NCI-H2081 treated with DMSO at 0.1 percent for 48 hours (cell line): ENCODE measurements at regions not wholly inside any gene's neighbourhood (a gene's known extent, or its start where the extent isn't known, plus 50 kb on each side); places are given as distances from the start of the nearest gene placed in this dataset.
"Not testable (repeated sequence)": the region's sequence is repeated elsewhere in the genome, so short reads cannot be mapped to it uniquely, and the experiment has no call there.

Source experiments
- DNase-seq: peaks from one replicate; lab custom pipeline; 2025; lab: John Stamatoyannopoulos, UW

DNA sequence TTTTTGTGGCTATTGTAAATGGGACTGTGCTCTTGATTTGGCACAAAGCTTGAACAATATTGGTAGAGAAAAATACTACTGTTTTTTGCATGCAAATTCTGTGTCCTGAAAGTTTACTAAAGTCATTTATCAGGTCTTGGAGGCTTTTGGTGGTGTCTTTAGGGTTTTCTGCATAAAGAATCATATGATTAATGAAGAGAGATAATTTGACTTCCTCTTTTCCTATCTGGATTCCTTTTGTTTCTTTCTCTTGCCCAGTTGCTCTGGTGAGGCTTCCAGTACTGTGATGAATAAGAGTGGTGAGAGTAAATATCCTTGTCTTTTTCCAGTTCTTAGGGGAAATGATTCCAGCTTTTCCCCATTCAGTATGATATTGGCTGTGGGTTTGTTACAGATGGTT lies 1166.7 kb downstream of the NCAM2 start:
- DNase-seq, result no peak

DNA sequence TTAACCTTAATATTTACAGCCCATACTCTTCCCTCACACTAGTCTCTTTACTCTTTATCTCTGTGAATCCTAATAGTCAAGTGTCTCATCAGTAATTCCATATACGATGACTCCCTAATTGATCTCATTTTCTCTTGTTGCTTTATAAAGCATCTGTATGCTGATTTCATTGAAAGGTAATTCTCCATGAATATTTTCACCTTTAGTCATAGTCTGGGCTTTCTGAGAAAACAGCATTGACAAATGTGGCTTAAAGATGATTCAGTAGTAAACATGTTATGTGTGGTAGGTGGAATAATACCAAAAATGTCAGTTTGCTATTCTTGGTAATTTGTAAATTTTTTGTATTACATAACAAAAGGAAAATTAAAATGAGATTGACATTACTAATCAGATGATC lies 1176.5 kb downstream of the NCAM2 start:
- no peak for DNase-seq

DNA sequence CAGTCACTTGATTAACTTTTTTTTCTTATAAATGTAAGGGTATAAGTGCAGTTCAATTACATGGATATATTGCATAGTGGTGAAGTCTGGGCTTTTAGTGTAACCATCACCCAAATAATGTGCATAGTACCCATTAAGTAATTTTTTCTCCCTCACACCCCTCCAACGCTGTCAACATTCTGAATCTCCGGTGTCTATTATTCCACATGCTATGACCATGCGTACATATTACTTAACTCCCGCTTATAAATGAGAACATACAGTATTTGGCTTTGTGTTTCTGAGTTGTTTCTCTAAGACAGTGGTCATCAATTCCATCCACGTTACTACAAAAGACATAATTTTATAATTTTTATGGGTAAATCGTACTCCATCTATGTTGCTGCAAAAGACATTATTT lies 1191.1 kb downstream of the NCAM2 start:
- DNase-seq, result no peak

DNA sequence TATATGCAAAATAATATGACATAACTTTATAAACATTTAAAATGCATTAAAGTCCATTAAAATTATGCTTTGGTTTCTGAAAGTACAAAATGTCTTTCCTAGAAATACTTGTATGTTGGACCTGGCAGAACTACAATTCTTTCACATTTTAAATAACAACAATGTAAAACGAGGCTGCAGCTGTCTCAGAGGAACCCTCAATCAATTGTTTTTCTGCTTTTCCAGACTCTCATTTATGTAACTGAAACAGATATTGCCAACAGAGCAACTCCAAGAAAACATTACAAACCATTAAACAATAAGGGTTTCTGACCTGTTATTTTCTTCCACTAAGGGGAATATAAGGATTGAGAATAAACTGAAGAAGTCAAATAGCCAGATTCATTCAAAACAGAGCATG lies 1193.4 kb downstream of the NCAM2 start:
- no peak for DNase-seq

DNA sequence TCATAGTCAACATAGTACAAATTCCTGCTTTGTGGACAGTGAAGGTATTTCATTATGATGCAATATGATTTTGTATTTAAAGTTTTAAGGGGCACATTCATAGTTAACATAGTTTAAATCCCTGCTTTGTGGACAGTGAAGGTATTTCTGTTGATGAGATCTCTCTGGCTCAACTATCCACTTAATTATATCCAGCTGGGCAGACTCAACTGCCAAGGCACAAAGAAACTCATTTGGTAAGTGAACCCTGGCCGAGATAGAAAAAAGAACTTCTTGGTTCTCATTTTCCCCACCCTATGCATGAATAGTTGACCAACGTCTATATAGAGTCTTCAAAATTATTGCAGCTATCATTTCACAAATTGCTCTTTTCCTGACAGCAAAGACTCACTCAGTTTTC lies 1194.6 kb downstream of the NCAM2 start:
- no peak for DNase-seq

DNA sequence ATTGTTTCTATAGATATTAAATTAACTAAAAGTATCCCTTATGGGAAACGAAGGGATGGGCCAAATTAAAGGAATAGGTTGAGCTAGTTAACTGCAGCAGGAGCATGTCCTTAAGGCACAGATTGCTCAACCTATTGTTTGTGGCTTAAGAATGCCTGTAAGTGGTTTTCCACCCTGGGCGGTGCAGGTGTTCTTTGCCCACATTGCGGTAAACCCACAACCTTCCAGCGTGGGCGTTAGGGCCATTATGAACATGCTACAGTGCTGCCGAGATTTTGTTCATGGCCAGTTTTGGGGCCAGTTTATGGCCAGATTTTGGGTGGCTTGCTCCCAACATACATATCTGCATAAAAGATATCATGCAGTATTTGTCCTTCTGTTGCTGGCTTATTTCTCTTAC lies 1196.8 kb downstream of the NCAM2 start:
- DNase-seq, result not testable (repeated sequence)

DNA sequence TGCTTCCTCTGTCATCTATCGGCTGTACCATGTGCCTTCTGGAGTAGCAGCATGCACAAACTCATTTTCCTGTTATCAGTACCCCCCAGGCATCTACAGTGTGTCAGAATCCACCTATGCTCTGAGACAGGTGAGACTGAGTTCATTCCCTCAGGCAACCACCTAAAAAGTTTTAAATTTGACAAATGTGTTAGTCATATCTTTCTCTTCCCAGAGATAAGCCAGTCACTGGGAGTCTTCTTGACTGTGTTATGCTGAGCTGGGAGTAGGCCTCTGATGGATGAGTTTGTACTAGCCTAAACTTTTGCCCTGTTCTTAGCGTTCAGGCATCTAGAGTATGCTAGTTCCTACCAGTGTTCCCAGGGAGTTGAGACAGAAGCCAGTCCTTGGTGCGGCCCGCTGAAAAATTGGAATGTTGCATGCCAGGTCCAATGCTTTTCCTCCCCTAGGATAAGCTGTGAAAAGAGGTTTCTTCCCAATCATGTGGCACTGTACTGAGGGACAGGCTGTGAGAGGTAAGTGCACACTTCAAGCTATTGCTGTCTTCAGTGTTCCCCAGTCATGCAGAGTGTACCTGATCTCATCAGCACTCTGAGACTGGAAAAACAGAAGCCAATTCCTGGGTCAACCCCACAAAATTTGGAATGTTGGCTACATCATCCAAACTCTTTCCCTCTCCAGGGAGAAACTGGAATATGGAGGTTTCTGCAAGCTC lies 1202.3 kb downstream of the NCAM2 start:
- DNase-seq, result no peak

DNA sequence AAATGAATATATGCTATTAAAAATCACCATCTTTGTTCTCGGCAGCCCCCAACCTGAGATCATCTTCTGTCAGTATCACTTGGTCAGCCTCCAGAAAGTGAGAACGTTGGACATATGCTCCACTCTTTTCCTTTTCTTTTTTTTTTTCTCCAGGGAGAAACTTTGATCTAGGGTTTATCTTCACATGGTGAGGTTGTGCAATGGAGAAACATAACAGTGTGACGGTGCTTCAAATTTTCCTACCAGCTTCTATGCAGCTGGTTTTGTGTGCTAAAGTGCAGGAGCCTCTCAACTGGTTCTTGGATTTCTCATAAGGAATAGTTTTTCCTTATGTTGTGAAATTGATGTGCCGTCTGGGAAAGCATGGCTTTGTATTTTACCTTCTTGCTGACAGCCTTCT lies 1202.9 kb downstream of the NCAM2 start:
- DNase-seq, result no peak

DNA sequence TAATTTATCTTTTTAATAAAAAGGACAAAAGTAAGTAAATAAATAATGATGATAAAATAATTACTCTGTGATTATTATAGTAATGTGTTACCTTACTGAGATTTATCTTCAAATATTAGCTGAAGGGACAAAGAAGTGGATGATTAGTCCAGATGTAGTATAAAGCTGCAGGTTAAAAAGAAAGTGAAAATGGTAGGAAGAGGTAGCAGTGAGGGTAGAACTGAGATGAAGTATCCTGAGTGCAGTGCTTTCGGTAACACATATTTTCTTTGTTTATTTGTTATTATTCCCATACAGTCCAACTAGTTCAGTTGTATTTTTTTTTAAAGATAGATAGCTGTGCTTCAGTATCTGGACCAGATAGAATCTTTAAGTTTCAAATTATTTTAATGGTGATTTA lies 1203.5 kb downstream of the NCAM2 start:
- DNase-seq, result no peak

DNA sequence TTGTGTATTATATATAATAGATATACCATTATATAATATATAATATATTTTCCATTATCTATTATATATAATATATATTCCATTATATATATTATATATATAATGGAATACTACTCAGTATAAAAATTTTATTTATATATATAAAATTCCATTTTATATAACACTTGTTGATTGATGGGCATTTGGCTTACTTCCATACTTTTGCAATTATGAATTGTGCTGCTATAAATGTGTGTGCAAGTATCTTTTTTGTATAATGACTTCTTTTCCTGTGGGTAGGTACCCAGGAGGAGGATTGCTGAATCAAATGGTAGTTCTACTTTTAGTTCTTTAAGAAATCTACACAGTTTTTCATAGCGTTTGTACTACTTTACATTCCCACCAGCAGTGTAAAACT lies 1211.1 kb downstream of the NCAM2 start:
- no peak for DNase-seq

DNA sequence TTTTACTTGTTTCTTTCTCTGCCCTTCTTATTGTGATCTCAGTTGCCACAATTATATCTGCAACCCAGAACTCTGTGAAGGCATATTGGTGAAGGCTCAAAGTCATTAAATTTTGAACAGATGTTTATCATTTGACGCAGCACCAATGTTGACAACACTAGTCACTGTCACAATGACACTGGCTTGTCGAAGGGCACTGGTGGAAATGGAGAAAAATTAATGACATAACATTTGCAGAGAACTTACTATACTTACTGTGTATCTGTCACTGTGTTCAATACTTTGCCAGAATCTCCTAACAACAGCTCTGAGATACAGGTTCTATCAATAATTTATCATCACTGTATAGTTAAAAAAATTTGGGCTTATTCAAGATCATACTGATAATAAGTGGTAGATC lies 1213.7 kb downstream of the NCAM2 start:
- DNase-seq, result no peak

DNA sequence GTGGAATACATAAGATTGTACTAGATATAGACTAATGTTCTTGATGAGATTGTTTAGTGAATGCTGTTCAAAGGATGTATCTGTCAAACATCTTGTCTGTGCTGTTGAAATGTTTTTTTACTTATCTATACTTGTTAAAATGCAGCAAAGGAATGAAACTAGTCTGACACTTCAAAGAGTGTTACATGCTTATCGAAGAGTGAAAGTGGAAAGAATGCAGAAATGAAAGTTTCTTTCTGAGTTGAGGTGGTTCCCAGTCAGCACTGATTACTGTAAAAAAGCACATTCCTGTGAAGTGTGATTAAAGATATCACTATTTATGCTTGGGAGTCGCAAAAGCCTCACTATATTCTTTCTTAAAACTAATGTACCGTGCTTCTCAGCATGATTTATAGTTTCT lies 1225.2 kb downstream of the NCAM2 start:
- DNase-seq, result no peak

DNA sequence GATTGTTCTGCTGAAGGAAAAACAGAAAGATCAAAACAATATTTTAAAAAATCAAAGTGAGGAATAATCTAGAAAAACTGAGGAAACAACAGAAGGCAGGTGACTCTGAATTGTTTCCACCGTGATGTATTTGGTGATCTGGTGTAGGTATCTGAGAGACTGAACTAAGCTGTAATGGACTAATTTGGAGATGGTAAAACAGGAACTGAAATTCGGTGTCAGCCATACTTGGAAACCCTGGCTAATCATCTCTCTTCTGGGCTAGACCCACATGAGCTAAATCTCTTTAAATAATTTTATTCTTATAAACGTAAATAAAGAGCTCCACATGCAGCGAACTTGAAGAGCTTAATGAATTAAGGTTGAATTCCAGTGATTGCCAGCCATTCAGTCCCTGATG lies 1226.1 kb downstream of the NCAM2 start:
- DNase-seq, result no peak

DNA sequence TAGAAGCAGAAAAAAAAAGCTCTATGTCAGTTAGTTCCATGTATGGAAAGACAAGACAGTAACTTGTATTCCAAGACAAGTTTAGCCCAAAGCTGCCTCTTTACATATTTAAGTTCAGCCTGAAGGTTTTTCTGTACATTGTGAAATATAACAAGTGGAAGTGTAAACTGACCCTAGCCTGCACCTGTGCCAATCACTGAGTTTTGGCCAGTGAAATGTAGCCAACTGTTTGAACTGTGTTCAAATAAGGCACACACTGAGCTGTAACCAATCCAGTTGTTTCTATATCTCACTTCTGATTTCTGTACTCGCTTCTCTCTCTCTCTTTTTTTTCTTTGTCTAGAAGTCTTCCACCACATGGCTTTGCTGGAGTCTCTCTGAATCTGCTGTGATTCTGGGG lies 1227.1 kb downstream of the NCAM2 start:
- DNase-seq, result no peak

DNA sequence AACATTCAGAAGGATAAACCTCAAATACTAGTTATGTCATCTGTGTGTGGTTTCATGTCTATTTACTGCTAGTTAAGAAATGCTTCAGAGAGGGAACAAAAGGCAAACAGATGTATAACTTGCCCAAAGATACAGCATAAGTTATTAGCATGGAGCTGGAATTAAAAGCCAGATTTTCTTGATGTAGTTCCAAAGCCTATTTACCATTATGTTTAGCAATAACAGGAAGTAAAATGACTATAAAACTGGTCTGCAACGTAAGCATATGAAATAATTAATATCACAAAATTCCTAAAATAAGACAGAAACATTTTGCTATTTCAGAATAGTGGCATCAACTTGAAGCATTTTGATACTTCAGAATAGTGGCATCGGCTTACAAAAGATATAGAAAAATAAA lies 1232.8 kb downstream of the NCAM2 start:
- DNase-seq, result no peak

DNA sequence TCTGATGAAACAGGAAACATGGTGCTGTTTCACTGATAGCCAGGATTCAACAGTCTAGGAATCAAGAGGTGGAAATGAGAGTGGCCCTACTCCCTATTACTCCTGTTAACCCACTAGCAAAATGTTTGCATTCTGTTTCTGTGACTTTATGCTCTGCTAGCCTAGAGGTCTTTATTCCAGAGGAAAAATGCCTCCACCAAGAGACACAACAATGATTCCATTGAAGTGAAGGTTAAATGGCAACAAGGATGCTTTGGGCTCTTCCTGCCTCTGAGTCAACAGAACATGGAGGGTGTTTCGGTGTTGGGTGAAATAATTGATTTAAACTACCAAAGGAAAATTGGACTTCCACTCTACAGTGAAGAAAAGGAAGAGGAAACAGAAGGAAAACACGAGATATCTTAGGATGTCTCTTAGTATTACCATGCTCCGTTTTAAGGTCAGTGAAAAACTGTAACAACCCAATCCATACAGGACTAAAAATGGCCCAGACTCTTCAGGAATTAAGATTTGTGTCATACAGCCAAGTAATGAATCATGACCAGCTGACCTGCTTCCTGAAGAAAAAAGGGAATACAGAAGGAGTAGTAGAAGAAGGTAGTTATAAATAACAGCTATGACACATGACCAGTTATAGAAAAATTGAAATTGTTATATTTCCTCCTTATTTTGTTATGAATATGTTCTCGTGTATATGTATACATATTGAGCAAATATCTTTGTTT lies 1237.8 kb downstream of the NCAM2 start:
- DNase-seq, result no peak

DNA sequence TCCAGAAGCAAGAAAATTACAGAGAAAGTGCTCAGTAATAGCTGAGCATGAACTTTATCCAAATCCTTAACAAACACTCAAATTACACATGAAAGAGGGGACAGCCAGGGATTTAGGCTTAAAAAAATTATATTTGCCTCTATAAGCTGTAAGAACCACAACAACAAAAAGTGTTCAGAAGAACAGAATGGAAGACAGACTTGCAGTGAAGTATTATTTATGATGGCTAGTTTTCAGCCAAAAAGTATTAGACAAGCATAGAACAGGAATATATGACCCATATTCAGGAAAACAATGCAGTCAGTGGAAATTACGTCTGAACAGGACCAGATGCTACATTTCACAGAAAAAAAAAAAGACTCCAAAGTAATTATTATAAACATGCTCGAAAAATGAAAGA lies 1246.3 kb downstream of the NCAM2 start:
- DNase-seq, result no peak

DNA sequence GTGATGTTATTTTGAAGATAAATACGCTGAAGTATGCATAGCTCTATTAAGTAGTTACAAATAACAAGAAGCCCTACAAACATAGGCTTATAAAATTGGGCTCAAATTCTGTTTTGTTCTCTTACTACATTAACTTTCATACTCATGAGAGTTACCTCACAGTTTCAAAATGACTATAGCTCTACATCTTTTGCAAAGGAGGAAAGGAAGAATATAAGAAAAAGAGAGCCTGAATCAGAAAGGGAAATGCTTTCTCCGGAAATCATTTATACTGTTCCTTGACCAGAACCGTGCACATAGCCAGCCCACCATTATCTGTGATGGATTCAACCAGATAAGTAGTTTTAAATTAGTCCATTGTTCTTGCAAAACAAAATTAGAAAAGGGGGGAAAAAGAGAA lies 1252.1 kb downstream of the NCAM2 start:
- DNase-seq, result no peak

DNA sequence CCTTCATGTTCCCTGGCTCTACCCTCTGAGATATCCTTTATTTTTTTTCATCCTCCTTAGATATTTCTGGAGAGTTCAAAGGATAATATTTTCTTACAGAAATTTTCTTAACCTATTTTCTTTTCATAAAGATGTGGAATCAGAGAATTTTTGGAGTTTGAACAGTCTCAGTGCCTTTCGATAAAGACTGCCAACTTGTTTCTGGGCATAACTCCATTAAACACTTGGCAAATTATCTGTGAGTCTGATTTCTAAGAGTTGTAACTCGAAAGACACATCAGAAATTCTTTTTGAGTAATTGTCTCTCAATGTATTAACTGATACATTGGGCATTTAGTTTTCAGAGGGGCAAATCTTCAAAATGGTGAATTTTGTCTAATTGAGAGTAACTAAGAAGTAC lies 1255.6 kb downstream of the NCAM2 start:
- DNase-seq, result no peak

DNA sequence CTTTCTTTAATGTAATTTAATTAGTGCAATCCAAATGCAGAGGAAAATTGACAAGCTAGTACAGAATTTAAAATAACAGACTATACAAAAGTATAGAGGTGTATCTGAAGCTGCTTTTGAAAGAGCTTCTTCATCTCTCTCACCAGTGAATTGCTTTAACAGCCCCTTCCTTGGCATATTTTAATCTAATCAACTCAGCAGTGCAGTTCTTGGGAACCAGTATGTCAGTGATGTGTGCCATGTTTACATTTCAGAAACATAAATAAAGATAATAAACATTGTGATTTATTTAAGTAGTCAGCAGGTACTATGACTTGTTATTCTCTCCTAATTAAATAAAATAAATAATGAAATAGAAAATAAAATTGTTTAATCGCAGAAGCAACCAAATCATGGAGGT lies 1260.6 kb downstream of the NCAM2 start:
- DNase-seq, result no peak

DNA sequence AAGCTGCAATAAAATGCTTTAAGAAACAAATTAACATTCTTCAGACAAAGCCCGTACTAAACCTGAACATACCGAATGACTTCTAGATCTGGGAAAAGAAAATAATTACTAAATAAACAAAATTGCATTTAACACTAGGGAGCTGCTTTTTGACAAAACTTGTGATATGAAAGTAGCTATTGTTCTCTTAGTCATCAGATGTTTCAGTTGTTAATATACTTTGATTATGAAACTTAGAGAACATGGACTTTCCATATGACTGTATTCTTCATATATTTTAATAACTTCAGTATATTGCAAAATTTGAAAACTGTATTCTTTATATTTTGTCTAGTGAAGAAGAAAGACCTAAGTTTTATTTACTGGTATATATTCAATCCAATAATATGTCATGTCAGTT lies 1262.1 kb downstream of the NCAM2 start:
- no peak for DNase-seq

DNA sequence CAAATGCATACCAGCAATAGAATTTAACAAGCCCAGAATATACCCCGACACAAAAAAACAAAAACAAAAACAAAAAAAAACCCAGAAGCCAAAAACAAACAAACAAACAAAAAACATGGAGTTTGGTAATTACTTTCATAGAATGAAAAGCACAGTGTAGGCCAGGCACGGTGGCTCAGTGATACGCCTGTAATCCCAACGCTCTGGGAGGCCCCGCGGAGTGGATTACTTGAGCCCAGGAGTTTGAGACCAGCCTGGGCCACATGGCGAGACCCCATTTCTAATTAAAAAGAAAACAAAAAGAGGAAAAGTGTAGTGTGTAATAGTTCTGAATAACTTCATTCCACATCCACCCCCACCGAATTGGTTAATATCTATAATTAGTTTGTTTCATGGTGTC lies 1265.7 kb downstream of the NCAM2 start:
- no peak for DNase-seq

DNA sequence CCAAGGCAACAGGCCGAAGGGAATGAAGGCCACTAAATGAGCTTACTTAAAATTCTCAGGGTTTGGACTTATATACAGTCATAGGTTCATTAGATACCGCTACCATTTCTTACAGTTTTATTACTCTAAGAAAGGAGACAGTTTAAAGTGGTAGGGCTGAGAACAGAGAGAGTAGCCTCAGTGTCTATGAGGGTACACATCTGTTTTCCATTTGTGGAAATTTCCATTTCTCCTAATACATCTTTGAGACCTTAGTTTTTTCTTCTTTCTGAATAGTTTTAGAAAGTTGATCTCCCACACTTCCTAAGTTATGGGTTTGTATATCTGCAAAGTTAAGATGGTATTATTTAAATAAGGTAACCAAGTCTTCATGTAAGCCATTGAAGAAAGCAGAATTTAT lies 1279.1 kb downstream of the NCAM2 start:
- DNase-seq, result no peak

DNA sequence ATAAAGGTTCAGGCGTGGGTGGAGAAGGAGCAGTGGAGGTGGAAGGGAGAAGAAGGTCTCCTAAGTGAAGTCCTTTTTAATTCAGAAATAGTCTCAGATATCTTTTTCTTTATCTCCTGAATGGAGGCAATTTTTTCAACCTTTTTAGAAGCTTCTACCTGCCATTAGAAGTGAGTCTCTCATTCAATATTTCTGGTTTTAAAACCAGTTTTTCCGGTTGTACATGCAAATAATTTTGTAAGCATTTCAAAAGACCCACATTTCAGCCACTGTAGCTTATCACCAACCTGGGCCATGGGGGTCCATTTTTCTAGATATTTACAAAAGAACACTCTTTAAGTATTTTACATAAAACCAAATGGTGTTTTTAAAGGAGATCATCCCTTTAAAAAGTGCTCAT lies 1280.2 kb downstream of the NCAM2 start:
- no peak for DNase-seq
